ENCODE measurements at regions not wholly inside any gene's neighbourhood (a gene's known extent, or its start where the extent isn't known, plus 50 kb on each side); places are given as distances from the start of the nearest gene placed in this dataset.
A peak's percentile ranks its signal among the peaks of the same experiment; 100 is the strongest.

DNA sequence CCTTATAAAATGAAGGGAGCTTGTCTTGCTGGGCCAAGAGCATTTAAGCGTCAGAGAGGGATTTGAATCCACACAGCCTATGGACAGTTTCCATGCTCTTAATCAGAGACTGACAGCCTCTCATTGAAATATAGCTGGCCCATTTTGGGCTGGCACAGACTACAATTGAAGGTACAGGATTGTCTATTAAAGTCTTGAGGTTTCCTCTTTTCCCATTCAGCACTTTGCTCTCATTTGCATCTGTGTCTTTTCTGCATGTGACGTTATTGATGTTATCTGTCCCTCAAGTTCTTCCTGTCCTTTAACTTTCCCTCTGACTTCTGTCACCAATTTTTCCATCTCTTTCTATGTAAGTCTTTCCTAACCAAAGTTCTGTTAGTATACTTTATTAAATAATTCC is 133.3 kb upstream of the SFRP2 start:
- Histone ChIP-seq H3K36me3 (ENCODE audit: control insufficient read depth in 2 of 2, insufficient read depth in 2 of 2, low read length in 1 of 2) (no peaks in the 10 kb centered on the region), H3K4me3 (ENCODE audit: low read length in 2 of 2) (no peak overlapping the region), H3K9me3 (ENCODE audit: control insufficient read depth in 2 of 2, insufficient read depth in 1 of 2, low read length in 1 of 2) (no peaks in the 10 kb centered on the region), H3K27me3 (ENCODE audit: control insufficient read depth in 2 of 2, insufficient read depth in 1 of 2, low read length in 1 of 2) (no peaks in the 10 kb centered on the region), H3K27ac (ENCODE audit: low read depth in 1 of 2, low read length in 1 of 2) (no peak overlapping the region), H3K4me1 (ENCODE audit: control insufficient read depth in 2 of 2, insufficient read depth in 2 of 2, low read length in 2 of 2) (no peaks in the 10 kb centered on the region)
- WGBS = 51% methylated on average over 2 of the region's 2 CpGs
- no peak for DNase-seq (ENCODE audit: low read depth in 6 of 9, low spot score in 9 of 9)

DNA sequence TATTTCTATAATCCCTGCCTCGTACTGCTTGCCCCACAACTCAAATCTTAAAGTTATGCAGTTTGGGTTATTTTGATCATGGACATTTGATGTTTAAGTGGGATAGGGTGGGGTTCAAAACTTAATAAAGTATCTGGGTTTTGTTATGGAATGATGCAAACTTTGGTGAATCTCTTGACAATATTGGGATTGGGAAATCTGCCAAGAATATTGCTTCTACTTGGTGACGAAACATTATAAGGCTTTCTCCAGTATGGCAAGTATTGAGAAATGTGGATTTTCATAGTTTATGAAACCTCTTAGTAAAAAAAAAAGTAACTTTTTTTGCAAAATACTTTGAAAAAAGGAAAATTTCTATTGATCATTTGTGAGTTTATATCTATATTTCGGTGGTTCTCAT is 130.8 kb upstream of the SFRP2 start:
- Histone ChIP-seq H3K9me3 (ENCODE audit: control insufficient read depth in 2 of 2, insufficient read depth in 1 of 2, low read length in 1 of 2) (no peaks in the 10 kb centered on the region), H3K4me1 (ENCODE audit: control insufficient read depth in 2 of 2, insufficient read depth in 2 of 2, low read length in 2 of 2) (no peaks in the 10 kb centered on the region), H3K27me3 (ENCODE audit: control insufficient read depth in 2 of 2, insufficient read depth in 1 of 2, low read length in 1 of 2) (no peaks in the 10 kb centered on the region), H3K36me3 (ENCODE audit: control insufficient read depth in 2 of 2, insufficient read depth in 2 of 2, low read length in 1 of 2) (no peaks in the 10 kb centered on the region), H3K27ac (ENCODE audit: low read depth in 1 of 2, low read length in 1 of 2) (no peak overlapping the region), H3K4me3 (ENCODE audit: low read length in 2 of 2) (no peak overlapping the region)
- 85% methylated on average over 3 of the region's 3 CpGs for WGBS
- DNase-seq (ENCODE audit: low read depth in 6 of 9, low spot score in 9 of 9) = no peak

DNA sequence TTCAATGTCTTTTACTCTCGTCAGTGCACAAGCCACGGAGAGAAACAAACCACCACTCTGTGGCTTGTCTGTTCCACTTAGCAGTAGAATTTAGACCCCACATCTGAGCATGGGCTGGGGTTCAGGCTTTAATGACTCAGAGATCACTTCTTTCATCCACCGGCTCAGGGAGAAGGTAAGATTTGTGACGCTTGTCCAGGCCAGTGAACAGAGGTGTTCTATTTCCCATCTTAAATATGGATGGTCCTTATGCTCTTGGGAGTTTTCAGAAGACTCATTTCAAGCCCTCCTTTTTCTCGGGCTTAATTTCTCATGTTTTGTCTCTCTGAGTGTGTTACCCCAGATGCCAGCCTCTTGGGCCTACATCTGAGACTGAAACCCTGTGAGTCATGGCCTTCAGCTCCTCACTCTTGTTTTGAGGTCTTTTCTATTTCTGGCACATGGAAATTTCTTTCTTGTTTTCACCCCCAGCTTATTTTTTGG is 127.4 kb upstream of the SFRP2 start:
- Histone ChIP-seq H3K4me3 (ENCODE audit: low read length in 2 of 2) (no peak overlapping the region), H3K36me3 (ENCODE audit: control insufficient read depth in 2 of 2, insufficient read depth in 2 of 2, low read length in 1 of 2) (no peaks in the 10 kb centered on the region), H3K9me3 (ENCODE audit: control insufficient read depth in 2 of 2, insufficient read depth in 1 of 2, low read length in 1 of 2) (no peaks in the 10 kb centered on the region), H3K27me3 (ENCODE audit: control insufficient read depth in 2 of 2, insufficient read depth in 1 of 2, low read length in 1 of 2) (no peaks in the 10 kb centered on the region), H3K27ac (ENCODE audit: low read depth in 1 of 2, low read length in 1 of 2) (no peak overlapping the region), H3K4me1 (ENCODE audit: control insufficient read depth in 2 of 2, insufficient read depth in 2 of 2, low read length in 2 of 2) (no peaks in the 10 kb centered on the region)
- DNase-seq (ENCODE audit: low read depth in 6 of 9, low spot score in 9 of 9) = peak in 1 of 9 donors; percentile 9
- WGBS = 87% methylated on average over 5 of the region's 5 CpGs

DNA sequence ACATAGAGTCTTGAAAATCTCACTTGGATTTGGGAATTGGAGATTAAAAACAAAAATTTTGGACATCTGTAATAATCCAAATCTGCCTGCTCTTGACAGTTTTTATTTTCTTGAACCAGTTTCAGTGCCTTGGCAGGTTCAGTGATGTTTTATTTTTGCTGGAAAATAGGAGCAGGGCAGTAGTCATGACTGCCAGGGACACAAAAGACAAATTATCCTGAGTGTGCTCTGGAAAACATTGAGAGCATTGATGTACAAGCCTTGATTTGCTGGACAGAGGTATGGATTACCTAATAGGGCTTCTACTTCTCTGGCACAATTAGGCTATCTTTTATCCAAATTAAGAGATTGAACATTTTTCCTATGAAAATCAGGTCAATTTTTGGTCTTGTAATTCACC is 123.4 kb upstream of the SFRP2 start:
- Histone ChIP-seq H3K4me1 (ENCODE audit: control insufficient read depth in 2 of 2, insufficient read depth in 2 of 2, low read length in 2 of 2) (no peaks in the 10 kb centered on the region), H3K9me3 (ENCODE audit: control insufficient read depth in 2 of 2, insufficient read depth in 1 of 2, low read length in 1 of 2) (no peaks in the 10 kb centered on the region), H3K36me3 (ENCODE audit: control insufficient read depth in 2 of 2, insufficient read depth in 2 of 2, low read length in 1 of 2) (no peaks in the 10 kb centered on the region), H3K27ac (ENCODE audit: low read depth in 1 of 2, low read length in 1 of 2) (no peak overlapping the region), H3K4me3 (ENCODE audit: low read length in 2 of 2) (no peak overlapping the region), H3K27me3 (ENCODE audit: control insufficient read depth in 2 of 2, insufficient read depth in 1 of 2, low read length in 1 of 2) (no peaks in the 10 kb centered on the region)
- no peak for DNase-seq (ENCODE audit: low read depth in 6 of 9, low spot score in 9 of 9)

DNA sequence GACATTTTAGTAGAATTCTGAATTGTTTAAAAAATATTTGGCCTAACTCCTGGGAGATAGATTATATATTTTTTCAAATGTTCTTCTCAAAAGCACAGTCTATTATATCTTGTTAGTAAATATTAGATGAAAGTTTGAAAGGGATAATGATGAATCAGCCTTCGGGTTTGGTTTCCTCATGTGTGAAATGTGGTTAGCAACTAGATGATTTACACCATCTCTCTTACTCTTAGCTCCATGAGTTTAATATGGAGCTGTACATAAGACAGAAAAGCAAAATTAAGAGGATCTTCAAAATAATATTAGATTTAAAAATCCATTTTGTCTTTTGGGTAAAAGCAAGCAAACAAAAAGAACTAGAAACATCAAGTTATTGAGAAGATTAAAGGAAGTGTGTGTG is 120.8 kb upstream of the SFRP2 start:
- WGBS = 11% methylated on average over 1 of the region's 1 CpG
- H3K9me3 ChIP-seq (ENCODE audit: control insufficient read depth in 2 of 2, insufficient read depth in 1 of 2, low read length in 1 of 2) = no peaks in the 10 kb centered on the region
- no peak overlapping the region for H3K27ac ChIP-seq (ENCODE audit: low read depth in 1 of 2, low read length in 1 of 2)
- H3K36me3 ChIP-seq (ENCODE audit: control insufficient read depth in 2 of 2, insufficient read depth in 2 of 2, low read length in 1 of 2) = no peaks in the 10 kb centered on the region
- no peaks in the 10 kb centered on the region for H3K27me3 ChIP-seq (ENCODE audit: control insufficient read depth in 2 of 2, insufficient read depth in 1 of 2, low read length in 1 of 2)
- DNase-seq (ENCODE audit: low read depth in 6 of 9, low spot score in 9 of 9) = no peak
- H3K4me3 ChIP-seq (ENCODE audit: low read length in 2 of 2) = no peak overlapping the region
- no peaks in the 10 kb centered on the region for H3K4me1 ChIP-seq (ENCODE audit: control insufficient read depth in 2 of 2, insufficient read depth in 2 of 2, low read length in 2 of 2)

DNA sequence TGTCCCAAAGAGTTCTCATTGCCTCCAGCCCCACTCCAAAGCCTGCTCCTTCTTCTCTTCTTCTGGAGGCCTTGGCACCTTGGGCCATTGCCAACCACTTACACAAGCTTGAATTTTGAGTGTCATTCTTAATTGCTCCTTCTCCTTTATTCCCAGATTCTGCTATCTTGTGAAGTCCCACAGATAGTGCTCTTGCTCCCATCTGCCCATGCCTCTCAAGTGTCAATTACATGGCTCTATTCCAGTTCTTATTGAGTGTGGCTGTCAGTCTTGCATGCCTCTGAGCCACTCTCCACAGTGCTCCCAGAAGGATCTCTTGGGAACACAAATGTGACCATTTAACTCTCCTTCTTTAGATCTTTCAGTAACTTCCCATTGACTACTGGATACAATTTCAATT is 117.3 kb upstream of the SFRP2 start:
- no peak overlapping the region for H3K4me3 ChIP-seq (ENCODE audit: low read length in 2 of 2)
- H3K27me3 ChIP-seq (ENCODE audit: control insufficient read depth in 2 of 2, insufficient read depth in 1 of 2, low read length in 1 of 2) = no peaks in the 10 kb centered on the region
- no peak for DNase-seq (ENCODE audit: low read depth in 6 of 9, low spot score in 9 of 9)
- no peak overlapping the region for H3K27ac ChIP-seq (ENCODE audit: low read depth in 1 of 2, low read length in 1 of 2)
- H3K9me3 ChIP-seq (ENCODE audit: control insufficient read depth in 2 of 2, insufficient read depth in 1 of 2, low read length in 1 of 2) = no peaks in the 10 kb centered on the region
- H3K36me3 ChIP-seq (ENCODE audit: control insufficient read depth in 2 of 2, insufficient read depth in 2 of 2, low read length in 1 of 2) = no peaks in the 10 kb centered on the region
- H3K4me1 ChIP-seq (ENCODE audit: control insufficient read depth in 2 of 2, insufficient read depth in 2 of 2, low read length in 2 of 2) = no peaks in the 10 kb centered on the region

DNA sequence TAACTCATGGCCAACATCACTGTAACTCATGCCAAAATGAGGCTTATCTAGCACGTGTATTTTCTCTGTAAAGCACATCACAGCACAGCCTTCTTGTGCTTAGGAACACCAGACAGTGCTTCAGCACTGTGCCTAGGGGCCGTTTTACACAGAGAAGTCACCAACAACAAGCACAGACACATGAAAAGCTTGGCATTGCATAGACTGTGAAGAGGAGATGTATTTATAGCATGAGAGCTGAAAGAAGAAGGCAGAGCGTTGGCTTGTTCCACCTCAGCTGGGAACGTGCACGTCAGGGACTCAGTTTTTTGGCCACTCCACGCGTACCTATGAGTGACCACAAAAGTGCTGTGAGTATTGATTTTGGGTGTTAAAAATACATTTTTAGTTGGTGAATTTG is 116.3 kb upstream of the SFRP2 start:
- no peaks in the 10 kb centered on the region for H3K36me3 ChIP-seq (ENCODE audit: control insufficient read depth in 2 of 2, insufficient read depth in 2 of 2, low read length in 1 of 2)
- H3K27ac ChIP-seq (ENCODE audit: low read depth in 1 of 2, low read length in 1 of 2) = no peak overlapping the region
- no peaks in the 10 kb centered on the region for H3K4me1 ChIP-seq (ENCODE audit: control insufficient read depth in 2 of 2, insufficient read depth in 2 of 2, low read length in 2 of 2)
- no peak overlapping the region for H3K4me3 ChIP-seq (ENCODE audit: low read length in 2 of 2)
- H3K27me3 ChIP-seq (ENCODE audit: control insufficient read depth in 2 of 2, insufficient read depth in 1 of 2, low read length in 1 of 2) = no peaks in the 10 kb centered on the region
- DNase-seq (ENCODE audit: low read depth in 6 of 9, low spot score in 9 of 9) = no peak
- H3K9me3 ChIP-seq (ENCODE audit: control insufficient read depth in 2 of 2, insufficient read depth in 1 of 2, low read length in 1 of 2) = no peaks in the 10 kb centered on the region
- 86% methylated on average over 7 of the region's 7 CpGs for WGBS

DNA sequence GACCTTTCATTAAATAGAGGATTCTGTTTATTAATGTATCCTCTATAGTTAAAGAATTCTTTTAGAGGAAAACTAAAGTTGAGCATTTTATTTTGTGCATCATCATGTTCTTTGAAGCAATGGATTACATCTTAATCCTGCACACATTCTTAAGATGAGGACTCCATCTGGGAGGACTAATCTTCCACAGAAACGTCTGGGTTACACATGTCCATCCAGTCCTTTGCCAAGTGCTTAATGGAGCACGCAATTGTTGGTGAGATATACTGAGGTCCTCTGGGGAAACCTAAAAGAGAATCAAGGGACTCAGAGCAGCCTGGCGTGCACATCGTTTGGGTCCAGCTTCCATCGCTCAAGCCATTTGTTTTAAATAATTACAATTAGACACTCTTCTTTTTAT is 115.1 kb upstream of the SFRP2 start:
- DNase-seq (ENCODE audit: low read depth in 6 of 9, low spot score in 9 of 9) = no peak
- no peak overlapping the region for H3K27ac ChIP-seq (ENCODE audit: low read depth in 1 of 2, low read length in 1 of 2)
- no peaks in the 10 kb centered on the region for H3K4me1 ChIP-seq (ENCODE audit: control insufficient read depth in 2 of 2, insufficient read depth in 2 of 2, low read length in 2 of 2)
- H3K4me3 ChIP-seq (ENCODE audit: low read length in 2 of 2) = no peak overlapping the region
- 92% methylated on average over 5 of the region's 5 CpGs for WGBS
- H3K36me3 ChIP-seq (ENCODE audit: control insufficient read depth in 2 of 2, insufficient read depth in 2 of 2, low read length in 1 of 2) = no peaks in the 10 kb centered on the region
- no peaks in the 10 kb centered on the region for H3K9me3 ChIP-seq (ENCODE audit: control insufficient read depth in 2 of 2, insufficient read depth in 1 of 2, low read length in 1 of 2)
- no peaks in the 10 kb centered on the region for H3K27me3 ChIP-seq (ENCODE audit: control insufficient read depth in 2 of 2, insufficient read depth in 1 of 2, low read length in 1 of 2)

DNA sequence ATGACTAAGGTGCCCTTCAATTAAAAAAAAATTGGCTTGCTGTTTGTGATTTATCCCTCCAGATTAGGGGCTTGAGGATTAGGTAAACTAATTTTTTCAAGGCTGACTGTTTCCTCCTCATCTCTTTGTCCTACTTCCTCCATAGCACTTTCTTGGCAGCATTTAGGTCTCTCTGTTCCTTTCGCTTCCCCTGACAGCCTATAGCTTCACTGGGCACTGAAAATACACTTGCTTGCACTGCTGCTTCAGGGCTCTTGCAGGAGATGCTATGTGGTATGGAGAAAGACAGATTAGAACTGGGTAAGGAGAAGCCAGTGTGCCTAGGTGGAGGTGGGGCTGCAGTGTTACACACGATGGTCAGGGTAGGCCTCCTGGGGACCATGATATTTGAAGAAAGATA is 112.3 kb upstream of the SFRP2 start:
- Histone ChIP-seq H3K4me3 (ENCODE audit: low read length in 2 of 2) (no peak overlapping the region), H3K4me1 (ENCODE audit: control insufficient read depth in 2 of 2, insufficient read depth in 2 of 2, low read length in 2 of 2) (no peaks in the 10 kb centered on the region), H3K27ac (ENCODE audit: low read depth in 1 of 2, low read length in 1 of 2) (no peak overlapping the region), H3K9me3 (ENCODE audit: control insufficient read depth in 2 of 2, insufficient read depth in 1 of 2, low read length in 1 of 2) (no peaks in the 10 kb centered on the region), H3K36me3 (ENCODE audit: control insufficient read depth in 2 of 2, insufficient read depth in 2 of 2, low read length in 1 of 2) (no peaks in the 10 kb centered on the region), H3K27me3 (ENCODE audit: control insufficient read depth in 2 of 2, insufficient read depth in 1 of 2, low read length in 1 of 2) (no peaks in the 10 kb centered on the region)
- WGBS = 84% methylated on average over 2 of the region's 2 CpGs
- DNase-seq (ENCODE audit: low read depth in 6 of 9, low spot score in 9 of 9) = no peak

DNA sequence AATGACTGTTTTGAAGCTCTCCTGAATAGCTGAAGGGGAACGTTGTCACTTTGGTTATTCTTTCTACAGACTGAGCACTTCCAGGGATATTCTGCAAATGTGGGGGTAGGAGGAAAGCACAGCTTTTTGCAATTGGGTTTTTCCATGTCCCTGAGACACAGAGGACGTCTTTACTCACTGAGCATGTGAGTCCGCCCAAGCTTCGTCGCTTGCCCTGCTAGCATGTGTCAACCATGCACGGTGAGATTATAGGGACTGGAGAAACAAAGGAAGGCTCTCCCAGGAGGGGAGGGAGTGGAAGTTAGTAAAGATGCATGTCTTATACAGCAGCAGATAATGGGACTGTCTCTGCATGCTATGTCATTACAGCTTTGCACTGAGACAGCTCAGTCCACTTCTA is 111.5 kb upstream of the SFRP2 start:
- Histone ChIP-seq H3K9me3 (ENCODE audit: control insufficient read depth in 2 of 2, insufficient read depth in 1 of 2, low read length in 1 of 2) (no peaks in the 10 kb centered on the region), H3K36me3 (ENCODE audit: control insufficient read depth in 2 of 2, insufficient read depth in 2 of 2, low read length in 1 of 2) (no peaks in the 10 kb centered on the region), H3K4me3 (ENCODE audit: low read length in 2 of 2) (no peak overlapping the region), H3K27me3 (ENCODE audit: control insufficient read depth in 2 of 2, insufficient read depth in 1 of 2, low read length in 1 of 2) (no peaks in the 10 kb centered on the region), H3K4me1 (ENCODE audit: control insufficient read depth in 2 of 2, insufficient read depth in 2 of 2, low read length in 2 of 2) (no peaks in the 10 kb centered on the region), H3K27ac (ENCODE audit: low read depth in 1 of 2, low read length in 1 of 2) (no peak overlapping the region)
- DNase-seq (ENCODE audit: low read depth in 6 of 9, low spot score in 9 of 9) = no peak
- 86% methylated on average over 6 of the region's 6 CpGs for WGBS

All from thymus (tissue), 11 donors.